ENCODE measurements at regions not wholly inside any gene's neighbourhood (a gene's known extent, or its start where the extent isn't known, plus 50 kb on each side); places are given as distances from the start of the nearest gene placed in this dataset.

DNA sequence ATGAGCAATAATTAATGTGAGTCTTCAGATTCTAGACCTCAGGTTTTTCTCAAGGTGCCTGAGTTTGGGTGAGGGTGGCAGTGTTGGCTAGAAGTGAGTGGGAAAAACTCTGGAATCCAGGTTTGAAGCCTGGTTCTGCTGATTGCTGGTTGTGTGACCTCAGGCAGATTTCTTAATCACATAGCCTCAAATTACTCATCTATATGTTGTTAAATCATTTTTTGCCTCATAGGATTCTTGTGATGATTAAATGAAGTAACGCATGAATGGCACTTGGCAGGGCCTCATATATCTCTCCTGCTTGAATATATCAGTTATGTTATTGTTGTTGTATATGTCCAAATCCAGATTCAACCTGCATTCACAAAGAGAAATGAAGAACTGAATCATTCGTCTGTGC lies 60.5 kb downstream of the NR2F2 start:
- FAIRE-seq = no peak

DNA sequence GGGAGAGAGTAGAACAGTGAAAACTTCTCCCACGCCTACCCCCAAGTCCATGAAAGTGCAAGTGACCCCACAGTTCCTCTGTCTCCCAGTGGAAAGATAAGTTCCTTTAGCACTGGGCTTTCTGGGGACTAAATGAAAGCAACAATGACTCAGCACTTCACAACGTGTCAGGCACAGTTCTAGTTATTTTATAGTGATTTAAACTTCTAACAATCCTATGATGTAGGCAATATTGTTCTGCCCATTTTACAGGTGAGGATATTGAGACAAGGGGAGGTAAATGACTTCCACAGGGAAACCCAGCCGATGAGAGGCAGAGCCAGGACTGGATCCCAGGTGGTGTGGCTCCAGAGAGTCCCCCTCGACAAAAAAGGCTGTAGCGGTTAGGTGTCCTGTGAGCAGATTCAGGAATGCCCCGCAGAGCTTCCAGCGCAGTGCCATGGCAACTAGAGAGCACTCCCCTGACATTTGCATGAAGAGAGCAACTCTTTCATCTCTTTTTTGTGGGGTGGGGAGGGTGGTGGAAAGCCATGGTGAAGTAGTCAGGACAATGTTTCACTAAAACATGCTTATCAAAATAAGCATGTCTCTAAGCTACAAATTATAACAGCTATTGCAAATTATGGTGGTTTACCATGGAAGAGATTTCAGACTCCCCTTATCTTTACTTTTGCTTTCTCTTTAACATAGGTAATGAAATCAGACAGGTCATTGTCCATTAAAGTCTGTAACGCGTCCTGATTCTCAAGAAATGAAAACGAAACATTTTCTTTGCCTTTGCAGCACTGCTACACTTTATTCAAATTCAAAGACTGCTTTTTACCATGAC lies 62.1 kb downstream of the NR2F2 start:
- FAIRE-seq = no peak

DNA sequence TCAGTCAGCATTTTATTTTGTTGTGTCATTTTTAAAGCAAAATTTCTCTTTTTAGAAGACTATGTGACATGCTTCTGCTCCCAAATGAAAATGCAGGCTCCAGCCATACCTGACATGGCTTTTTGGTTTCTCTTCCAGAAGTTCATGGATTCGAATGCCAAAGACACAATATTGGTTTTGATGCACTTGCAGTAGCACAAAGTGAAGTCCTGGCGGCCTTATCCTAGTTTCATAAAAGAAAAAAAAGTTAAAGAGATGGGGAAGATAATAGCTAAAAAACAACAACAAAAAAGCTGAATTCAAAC lies 62.7 kb downstream of the NR2F2 start:
- no peak for FAIRE-seq

DNA sequence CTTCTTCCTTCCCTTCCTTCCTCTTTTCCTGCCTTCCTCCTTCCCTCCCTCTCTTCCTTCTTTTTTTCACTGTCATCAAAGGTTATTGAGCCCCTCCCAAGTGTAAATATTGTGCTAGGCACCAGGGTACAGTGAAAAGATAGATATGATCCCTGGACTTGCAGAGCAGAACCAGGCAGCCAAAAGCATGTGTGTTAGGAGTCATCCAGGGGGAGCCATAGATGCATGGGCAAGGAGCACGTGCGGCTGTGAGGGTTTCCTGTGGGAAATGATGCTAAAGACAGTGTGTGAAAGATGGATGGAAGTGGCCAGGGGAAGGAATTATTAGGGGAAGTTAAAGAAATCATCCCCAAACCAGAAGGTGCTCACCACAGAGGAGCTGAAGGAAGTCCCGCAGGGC lies 65.2 kb downstream of the NR2F2 start:
- no peak for FAIRE-seq

DNA sequence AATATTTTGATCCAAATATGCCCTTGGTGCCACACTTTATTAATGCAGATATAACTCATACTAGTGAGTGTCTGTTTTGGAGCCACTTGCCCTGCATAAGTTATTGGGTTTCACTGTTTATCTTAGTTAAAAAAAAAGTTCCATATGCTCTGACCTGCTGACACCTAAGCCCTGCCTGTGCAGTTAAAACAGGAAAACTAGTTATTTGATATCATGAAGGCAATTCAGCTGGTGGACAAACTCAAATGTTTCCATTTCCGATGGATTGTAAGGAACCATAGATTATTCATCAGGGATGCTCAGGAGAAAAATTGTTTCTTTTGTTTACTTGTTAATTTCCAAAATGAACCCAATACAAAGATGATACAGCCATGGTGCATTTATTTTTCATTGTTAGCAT lies 68.3 kb downstream of the NR2F2 start:
- FAIRE-seq = no peak

DNA sequence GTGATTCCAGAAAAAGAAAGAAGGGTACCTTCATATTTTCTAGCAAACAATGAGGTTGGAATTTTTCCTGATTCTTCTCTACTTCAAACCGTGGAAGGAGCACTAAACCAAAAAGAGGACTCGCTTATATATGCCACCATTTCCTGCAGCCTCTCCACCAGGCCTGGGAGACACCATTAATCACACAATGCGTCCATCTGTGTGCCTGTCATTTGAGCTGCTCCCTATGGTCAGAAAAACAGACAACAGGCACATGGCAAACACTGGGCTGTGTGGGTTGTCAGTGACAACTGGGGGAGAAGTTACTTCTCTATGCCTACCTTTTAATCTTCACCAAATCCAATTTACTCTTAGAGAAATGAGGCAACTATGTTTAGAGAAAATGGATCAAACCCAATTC lies 71.9 kb downstream of the NR2F2 start:
- FAIRE-seq = no peak

DNA sequence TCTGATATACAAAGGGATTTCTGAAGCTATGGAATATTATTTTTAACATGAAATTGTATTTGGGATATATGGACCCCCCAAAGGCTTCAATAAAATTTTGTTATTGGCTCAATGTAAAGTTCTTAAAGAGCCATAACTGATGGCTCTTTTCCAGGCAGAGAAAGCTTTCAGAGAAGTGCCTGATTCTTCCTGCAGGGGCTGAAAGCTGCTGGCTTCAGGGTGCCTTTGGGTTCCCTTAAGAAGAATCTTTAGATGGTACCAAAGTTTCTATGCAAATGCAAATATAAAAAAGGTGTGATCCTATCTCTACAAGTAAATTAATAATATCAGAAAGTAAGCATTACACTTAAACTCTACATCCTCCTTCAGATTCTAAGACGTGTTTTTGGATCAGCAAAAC lies 72.6 kb downstream of the NR2F2 start:
- no peak for FAIRE-seq

DNA sequence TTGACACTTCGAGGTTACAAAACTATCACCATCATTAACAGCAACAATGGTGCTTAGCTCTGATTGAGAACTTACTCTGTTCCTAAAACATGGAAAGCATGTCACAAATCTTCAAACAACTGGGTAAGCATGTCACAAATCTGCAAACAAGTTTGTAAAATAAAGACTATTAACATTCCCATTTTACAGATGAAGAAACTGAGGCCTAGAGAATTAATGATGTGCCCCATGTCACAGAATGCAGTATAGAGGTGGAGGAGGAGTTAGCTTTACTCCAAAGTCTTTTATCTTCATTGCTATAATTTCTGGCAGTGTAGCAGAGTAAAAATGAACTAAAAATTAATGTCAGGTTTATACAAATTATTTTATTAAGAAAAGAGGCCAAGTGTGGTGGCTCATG lies 73.4 kb downstream of the NR2F2 start:
- no peak for FAIRE-seq

DNA sequence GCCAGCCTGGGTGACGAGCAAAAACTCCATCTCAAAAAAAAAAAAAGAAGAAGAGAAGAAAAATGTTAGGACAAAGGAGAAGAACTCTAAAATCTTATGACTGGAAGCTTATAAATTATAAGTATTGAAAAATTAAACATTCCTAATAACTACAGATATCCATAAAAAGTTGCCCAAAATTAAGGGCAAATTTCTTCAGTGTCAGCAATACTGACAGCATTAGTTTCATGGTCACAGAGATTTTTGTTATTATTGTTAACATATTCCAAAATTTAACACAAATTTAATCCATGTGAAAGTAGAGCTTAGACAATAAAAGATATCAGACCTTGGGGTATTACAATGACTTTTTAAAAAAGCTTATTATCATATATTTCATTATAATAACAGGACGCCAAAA lies 74.1 kb downstream of the NR2F2 start:
- FAIRE-seq = no peak

DNA sequence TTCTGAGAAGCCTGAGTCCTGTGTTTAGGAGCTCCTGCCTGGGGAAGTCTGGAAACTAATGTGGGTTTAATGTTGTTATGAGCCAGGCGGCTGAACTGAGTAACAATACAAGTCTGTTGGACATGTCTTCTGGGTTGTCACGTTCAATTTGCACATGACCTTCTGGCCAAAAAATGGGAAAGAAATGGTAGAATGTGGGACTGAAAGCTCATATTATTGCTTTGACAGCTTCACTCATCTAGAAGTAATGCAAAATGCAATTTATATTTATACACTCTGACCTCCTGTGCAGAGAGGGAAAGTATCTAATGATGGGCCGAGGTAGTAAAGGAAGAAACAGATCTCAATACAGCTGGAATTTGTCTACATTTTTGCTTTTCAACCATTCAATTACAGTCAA lies 75.8 kb downstream of the NR2F2 start:
- no peak for FAIRE-seq

DNA sequence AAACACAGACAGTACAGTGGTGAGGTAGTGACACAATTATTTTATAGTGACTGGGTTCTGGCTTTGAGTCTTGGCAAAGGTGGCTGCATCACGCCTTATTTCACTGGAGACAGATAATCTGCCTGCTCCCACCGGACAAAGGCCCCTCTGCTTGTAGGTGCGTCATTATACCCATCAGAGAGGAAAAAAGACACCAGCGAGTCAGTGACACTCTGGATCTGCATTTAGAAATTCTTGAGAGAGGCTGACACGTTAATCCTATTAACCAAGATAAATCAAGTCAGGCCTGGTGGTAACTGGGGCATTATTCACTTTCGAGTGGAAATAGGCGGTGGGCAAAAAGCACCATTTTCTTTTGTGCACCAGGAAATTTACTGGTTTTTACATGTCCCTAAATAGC lies 76.2 kb downstream of the NR2F2 start:
- FAIRE-seq = no peak

DNA sequence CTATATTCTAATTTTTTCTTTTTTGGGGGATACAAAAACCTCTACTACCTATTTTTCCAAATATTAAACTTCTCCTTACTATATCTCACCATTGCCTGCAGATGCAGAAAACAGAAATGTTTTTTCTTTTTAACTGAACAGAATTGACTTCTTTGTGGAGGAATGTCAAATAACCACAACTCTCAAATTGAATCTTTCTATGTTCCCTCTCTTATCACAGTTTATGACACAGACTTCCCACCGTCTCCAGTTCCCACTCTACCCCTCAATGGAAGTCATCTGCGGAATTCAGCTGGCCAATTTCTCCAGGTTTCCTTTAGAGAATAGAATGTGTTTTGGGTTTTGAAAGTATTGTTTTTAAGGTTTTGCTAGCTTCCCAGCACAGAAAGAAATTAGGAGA lies 77.0 kb downstream of the NR2F2 start:
- FAIRE-seq = no peak

DNA sequence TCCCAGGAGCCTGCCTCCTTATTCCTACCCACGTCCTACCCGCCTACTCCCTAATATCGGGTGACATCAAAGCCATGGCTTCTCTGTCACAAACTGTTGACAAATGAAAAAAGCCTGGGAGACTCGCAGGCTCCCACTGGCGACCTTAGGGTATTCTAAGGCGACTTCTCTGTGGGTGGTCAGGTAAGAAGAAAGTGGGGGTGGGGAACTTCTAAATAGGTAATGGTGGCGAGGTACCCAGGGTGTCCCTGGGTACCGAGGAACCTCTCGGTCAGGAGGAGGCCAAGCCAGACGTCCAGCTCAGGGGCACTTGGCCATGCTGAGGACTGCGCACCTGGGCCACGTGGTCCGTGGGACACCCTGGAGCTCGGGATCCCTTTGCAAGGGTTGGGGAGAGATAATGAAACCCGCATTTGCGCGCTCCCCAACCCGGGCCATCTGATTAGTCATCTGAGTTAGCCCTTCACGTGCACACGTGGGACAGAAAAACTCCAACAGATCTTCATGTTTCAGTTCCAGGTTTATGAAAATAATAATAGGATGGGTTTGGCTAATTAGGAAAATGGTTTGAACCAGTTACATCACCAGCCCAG lies 78.2 kb downstream of the NR2F2 start:
- FAIRE-seq = no peak

DNA sequence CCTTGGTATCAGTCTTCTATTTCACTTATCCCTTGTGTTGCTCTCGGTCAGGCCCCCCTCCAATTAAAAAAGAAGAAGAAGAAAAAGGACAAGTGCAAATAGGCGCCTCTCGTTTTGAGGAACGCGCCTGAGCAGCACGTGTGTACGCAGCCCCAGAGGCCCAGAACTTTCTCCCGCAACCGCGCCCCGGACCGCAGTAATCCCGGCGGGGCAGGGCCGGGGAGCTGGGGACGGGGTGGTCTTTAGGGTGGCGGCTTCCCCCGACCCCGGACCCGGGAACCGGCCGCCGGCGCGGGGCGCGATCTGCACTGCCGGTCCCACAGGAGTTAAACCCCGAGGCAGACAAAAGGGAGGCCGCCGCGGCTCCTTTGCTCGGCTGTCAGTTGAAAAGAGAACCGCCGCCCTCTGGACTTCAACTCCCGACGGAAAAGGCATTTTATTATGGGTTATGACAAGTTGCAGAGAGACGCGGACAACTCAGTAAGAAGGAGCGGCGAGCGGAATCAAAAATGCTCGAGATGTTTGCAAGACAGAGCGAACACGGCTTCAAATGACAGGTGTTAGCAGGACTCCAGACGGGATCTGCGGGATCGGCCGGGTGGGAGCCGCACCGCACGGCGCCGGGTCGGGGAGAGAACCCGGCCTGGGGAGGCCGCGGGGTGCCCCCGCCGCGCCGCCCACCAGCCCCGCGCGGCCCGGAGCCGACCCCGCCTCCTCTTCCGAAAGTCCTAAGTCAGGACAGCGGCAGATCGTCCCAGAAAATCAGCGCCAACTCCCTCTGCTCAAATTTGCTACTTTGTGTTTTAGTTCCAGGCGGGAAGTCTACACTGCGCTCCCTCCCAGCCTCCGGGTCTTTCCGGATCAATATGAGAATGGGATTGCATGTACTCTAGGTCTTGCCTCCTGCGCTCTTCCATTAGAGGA lies 79.0 kb downstream of the NR2F2 start:
- no peak for FAIRE-seq

DNA sequence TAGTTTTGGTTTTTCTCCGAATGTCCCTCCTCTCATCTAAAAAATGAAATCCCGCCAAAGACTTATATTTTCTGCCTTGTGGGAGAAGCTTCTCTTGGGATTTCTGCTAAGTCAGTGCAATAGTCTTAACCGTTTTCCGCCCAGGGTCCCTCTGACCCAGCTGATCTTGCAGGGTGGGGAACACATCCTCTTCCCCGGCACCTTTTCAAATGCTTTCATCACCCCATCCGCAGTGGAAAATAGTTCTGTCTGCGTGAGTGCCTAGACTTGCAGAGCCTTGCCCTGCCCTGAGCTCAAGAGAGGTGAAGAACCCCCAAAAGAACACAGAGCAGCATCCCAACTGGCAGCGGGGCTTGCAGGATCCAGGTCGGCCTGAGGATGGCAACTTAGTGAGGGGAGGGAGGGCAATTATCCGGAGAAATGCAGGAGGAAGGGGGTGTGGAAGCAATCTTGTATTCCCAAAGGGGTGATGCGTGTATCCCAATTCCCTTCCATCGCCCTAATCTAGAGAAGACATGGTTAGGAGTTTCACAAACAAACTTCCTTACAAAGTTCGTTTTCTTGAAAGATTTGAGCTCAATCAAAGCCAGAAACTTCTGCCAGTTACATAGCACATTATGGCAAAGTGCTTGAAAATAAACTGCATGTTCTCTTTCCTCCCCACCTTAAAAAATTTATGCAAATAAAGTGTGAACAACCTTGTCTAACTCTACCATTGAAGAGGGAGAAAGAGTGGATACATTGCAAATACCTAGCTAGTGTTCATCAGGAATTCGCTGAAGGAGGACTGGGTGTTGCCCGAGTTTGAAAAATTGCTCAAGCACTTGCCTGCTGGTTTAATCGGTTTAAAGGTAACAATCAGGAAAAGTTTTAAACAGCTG lies 79.9 kb downstream of the NR2F2 start:
- FAIRE-seq = no peak

DNA sequence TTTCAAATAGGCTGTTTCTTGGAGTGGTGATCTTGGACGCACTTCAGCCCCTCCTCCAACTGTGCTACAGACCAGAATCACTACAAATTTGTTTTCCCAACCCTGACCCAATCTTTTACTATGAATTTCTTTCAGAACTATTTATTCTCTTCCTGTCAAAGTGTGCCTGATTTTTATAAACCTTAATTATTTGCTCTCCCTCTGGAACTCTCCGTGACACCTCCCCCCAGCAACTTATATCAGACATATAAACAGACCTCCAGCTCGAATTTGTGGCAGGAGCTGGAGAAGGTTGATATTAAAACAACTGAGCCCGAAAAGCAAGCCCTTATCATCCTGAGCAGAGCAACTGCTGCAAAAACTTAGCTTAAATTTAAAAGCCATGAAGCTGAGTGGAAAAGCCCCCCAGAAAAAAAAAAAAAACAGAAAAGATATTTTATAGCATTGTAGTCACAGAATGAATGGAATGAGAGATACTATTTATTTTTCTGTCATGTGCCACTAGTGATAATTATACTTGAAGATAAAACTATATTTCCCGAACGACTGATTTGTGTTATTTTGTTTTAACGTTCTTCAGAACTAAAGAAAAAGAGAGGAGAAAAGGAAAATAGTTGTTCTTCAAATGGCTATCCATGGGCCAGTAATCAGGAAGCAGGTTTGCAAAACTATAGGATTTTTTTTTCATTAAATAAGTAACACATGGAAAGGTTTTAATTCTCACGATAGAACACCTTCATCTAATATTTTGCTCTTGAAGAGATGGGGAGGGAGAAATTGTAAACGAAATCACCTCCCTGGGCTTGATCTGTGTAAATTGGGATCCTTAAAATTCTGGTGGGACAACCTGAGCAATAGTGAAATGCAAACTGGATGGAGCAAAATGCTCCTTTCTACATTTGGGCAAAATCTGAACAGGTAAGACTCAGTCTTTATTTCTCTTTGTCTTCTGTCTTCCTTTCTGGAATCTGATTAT lies 80.8 kb downstream of the NR2F2 start:
- no peak for FAIRE-seq

DNA sequence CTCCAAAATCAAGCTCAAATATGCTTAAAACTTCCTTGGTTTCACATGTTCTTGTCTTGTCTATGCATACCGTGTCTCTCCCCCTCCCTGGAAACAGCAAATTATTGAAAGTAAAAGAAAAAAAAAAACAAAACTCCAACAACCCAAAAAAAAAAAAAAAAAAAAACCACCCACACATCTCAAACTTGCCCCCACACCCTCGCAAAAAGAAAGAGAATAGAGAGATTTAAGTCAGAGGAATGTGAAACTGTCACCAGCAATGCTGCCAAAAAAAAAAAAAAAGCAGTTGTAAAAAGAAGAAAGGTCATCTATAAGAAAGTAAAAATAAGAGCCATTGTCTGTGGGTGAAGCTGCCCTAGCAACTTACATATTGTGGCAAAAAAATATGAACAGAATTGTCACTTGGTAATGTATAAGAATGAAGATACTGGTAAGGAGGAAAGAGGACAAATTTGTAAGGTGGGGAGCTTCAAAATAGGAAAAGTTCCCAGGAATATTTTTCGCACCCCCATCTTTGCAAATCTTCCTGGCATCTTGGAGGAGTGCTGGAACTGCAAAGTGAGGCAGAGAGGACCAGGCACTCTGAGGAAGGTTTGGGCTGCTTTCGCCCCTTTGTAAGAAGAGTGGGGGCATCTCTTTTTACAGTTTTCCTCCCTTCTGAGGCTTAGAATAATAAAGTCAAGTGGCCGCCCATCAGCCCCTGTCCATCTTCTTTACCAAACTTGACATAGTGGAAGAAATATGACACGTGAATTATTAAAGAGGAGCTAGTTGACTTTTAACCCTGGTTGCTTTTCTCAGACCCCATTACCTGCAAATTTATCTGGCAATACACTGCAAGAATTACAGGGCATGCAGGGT lies 81.8 kb downstream of the NR2F2 start:
- no peak for FAIRE-seq

DNA sequence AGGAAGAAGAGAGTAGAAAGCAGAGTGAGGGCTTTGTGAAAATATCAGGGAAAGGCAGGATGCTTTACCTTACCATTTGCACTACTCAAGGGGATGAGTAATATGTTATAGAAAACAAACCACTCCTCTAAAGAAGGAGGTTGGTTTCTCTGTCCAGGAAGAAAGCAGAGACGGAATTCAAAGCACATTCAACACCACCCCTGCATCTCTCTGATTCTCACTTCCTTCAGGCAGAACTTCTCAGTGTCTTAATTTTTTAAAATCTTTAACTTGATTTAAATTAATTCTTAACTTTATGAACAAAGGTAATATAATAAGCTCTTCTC lies 82.4 kb downstream of the NR2F2 start:
- no peak for FAIRE-seq

DNA sequence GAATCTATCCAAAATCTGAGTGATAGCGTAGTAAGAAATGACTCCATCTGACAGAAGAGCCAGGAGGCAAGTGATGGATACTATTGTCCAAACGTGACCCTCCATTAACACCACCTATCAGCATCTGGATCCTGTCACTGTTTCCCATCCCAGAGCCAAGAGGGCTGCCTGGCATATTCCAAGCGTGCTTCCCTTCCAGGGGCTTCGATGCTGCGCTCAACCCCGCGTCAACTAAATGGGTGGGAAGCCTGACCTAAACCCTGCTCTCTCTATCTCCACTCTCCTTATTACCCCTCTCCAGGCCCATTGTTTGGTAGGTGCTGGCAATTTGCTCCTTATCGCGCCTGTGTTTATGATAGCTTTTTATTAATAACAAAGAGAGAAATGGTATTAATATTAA lies 83.2 kb downstream of the NR2F2 start:
- no peak for FAIRE-seq

DNA sequence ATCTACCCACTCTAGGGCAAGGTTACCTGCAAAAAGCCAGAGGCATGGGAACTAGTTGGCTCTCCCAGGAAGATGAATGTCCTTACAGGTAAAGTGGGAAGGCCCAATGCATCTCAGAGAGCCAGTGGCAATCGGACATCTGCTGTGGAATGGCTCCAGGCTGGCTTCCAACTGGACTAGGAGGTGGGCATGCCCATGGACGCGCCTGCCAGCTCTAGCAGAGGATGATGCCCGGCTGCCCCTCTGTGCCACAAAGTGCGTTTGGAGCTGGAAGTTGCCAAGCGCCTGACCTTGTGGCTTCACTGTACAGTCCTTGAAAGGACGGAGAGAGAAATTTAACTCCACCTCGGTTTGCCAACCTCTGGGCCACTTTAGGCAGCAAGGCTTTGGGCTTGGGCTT lies 84.4 kb downstream of the NR2F2 start:
- FAIRE-seq = no peak

All from islet of Langerhans (tissue), 1 donor.